Immature natural killer cell (primary cell): ENCODE measurements at regions not wholly inside any gene's neighbourhood (a gene's known extent, or its start where the extent isn't known, plus 50 kb on each side); places are given as distances from the start of the nearest gene placed in this dataset.

Experiments
- DNase-seq, 3 donors: peaks; one replicate each; pipeline ENCODE4 v3.0.0; 2022; ENCODE audit warnings: mixed read lengths in 1 of 3
- H3K27ac Mint-ChIP-seq, 6 donors: one replicate each; pipeline ENCODE4 v1.8.0; 2020; ENCODE audit warnings: mixed read lengths in 6 of 6, mild to moderate bottlenecking in 5 of 6, inconsistent platforms in 4 of 6, moderate library complexity in 3 of 6
- H3K27me3 Mint-ChIP-seq, 3 donors: one replicate each; pipeline ENCODE4 v1.8.0; 2020 to 2021; ENCODE audit warnings: low read depth in 3 of 3, mild to moderate bottlenecking in 3 of 3, mixed read lengths in 3 of 3, moderate library complexity in 3 of 3, inconsistent platforms in 1 of 3
- H3K36me3 Mint-ChIP-seq, 3 donors: one replicate each; pipeline ENCODE4 v1.8.0; 2020; ENCODE audit warnings: mixed read lengths in 3 of 3, inconsistent platforms in 2 of 3, mild to moderate bottlenecking in 2 of 3
- H3K4me1 Mint-ChIP-seq, 2 donors: one replicate each; pipeline ENCODE4 v1.8.0; 2020; ENCODE audit warnings: inconsistent platforms in 2 of 2, mild to moderate bottlenecking in 2 of 2, mixed read lengths in 2 of 2, moderate library complexity in 1 of 2
- H3K4me3 Mint-ChIP-seq, 5 donors: one replicate each; pipeline ENCODE4 v1.8.0; 2020; ENCODE audit warnings: mild to moderate bottlenecking in 5 of 5, mixed read lengths in 5 of 5, inconsistent platforms in 3 of 5, moderate library complexity in 3 of 5
- H3K9me3 Mint-ChIP-seq, 6 donors: one replicate each; pipeline ENCODE4 v1.8.0; 2020; ENCODE audit warnings: mild to moderate bottlenecking in 6 of 6, mixed read lengths in 6 of 6, inconsistent platforms in 4 of 6, moderate library complexity in 3 of 6

DNA sequence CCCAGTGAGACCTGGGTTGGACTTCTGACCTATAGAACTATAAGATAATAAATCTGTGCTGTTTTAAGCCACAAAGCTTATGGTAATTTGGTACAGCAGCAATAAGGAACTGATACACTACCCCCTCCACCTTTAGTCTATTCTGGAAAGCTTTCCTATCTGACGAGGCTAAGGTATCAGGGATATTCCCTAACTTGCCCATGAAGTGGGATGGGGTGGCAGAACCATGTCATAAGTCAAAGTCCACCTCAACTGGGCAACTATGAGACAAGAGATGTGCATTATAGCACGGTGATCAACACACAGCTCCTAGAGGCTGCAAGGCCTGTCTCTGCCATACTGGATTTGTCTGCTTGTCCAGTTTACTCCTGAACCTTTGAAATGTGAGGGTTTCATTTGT is 146.8 kb upstream of the RAD23B start:
- Mint-ChIP-seq H3K27ac (no peak overlapping the region), H3K9me3 (peaks cover 0 to 3% (median 0%) of the 10 kb centered on the region in 6 donors), H3K27me3 (peaks cover 2 to 6% (median 6%) of the 10 kb centered on the region in 3 donors), H3K36me3 (no peaks in the 10 kb centered on the region), H3K4me1 (no peaks in the 10 kb centered on the region), H3K4me3 (no peak overlapping the region)
- no peak for DNase-seq

DNA sequence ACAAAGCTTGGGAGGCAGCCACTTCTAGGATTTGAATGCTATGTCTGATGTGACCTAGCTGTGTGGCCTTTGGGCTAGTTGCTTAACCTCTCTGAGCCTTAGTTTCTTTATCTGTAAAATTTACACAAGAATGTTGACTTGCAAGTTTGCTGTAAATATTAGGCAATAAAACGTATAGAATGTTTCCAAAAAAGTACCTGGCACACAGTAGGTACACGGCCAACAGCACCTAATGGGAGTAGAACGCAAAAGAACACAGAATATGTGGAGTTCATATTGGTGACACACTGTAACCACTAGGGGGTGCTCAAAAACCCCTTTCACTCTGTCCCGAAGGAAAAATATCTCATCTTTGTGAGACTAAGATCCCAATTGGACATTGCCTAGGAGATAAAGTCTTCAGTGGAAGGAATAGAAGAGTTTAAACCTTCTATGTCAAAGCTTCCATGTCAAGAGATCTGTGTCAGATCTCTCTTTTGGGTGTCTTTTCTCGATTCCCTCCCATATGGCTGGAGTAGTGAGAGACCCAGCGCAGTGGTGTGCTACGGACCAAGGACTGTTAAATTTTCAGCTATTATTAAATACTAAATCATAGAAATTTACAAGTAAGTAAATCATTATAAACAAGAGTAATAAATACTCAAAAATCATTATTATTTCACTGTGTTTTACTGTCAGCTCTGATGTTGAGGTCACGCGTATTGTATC is 145.4 kb upstream of the RAD23B start:
- Mint-ChIP-seq H3K27ac (no peak overlapping the region), H3K27me3 (peaks cover 2 to 11% (median 6%) of the 10 kb centered on the region in 3 donors), H3K36me3 (no peaks in the 10 kb centered on the region)

DNA sequence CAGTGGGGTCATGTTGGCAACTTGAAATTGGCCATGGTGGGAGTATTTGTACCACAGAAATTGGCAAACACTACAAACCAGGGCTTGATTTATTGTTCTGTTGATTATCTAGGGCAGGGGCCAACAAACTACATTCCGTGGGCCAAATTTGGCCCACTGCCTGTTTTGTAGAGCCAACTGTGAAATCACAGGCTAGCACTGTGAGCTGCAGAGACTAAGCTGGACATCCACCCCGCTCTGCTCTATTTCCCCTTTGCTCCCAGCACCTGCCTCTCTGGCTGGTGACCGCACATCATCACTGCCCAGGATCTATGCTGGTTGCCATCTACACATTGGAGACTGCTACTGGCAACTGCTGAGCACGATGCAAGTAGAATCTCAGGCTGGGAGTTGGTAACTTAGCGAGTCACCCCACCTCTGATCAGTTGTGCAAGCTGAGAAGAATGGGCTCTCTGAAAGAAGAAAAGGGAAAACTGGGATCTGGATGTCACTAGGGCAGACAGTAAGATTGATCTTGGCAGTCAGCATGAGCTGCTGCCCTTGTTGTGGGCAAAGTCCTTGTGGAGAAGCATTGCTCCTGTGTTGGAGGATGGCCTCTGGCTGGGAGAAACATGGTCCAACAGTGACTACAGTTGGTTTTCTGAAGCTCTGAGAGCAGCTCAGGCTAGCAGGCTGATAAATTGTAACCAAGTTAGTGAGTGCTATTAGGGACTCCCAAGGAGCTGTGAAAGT is 144.7 kb upstream of the RAD23B start:
- no peaks in the 10 kb centered on the region for H3K4me1 Mint-ChIP-seq
- H3K9me3 Mint-ChIP-seq = peaks cover 0 to 3% (median 0%) of the 10 kb centered on the region in 6 donors
- no peak for DNase-seq
- no peaks in the 10 kb centered on the region for H3K36me3 Mint-ChIP-seq
- H3K27me3 Mint-ChIP-seq = peaks cover 2 to 11% (median 6%) of the 10 kb centered on the region in 3 donors
- no peak overlapping the region for H3K4me3 Mint-ChIP-seq
- no peak overlapping the region for H3K27ac Mint-ChIP-seq

More for the DNA sequence above, 145.4 kb upstream of the RAD23B start:
- H3K9me3 Mint-ChIP-seq = peaks cover 0 to 3% (median 0%) of the 10 kb centered on the region in 6 donors
- peak in 2 of 3 donors; percentile 31 to 33 for DNase-seq
- H3K4me3 Mint-ChIP-seq = no peak overlapping the region
- H3K4me1 Mint-ChIP-seq = no peaks in the 10 kb centered on the region

DNA sequence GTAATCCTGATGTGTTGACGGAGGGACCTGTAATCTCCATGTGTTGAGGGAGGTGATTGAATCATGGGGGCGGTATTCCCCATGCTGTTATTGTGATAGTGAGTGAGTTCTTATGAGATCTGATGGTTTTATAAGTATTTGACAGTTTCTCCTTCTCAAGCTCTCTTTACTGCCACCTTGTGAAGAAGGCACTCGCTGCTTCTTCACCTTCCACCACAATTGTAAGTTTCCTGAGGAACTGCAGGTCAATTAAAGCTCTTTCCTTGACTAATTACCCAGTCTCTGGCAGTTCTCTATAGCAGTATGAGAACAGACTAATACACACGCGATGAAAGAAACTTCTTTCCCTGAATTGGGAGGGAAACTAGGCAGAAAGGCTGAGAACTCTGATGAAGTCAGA is 141.1 kb upstream of the RAD23B start:
- Mint-ChIP-seq H3K27me3 (peaks cover 5 to 14% (median 5%) of the 10 kb centered on the region in 3 donors), H3K36me3 (no peaks in the 10 kb centered on the region), H3K4me3 (no peak overlapping the region), H3K4me1 (no peaks in the 10 kb centered on the region), H3K27ac (no peak overlapping the region), H3K9me3 (peaks cover 0 to 3% (median 0%) of the 10 kb centered on the region in 6 donors)
- DNase-seq = no peak

GRCh38 chr9:107142430-107142829 is 140.6 kb upstream of the RAD23B start:
- H3K9me3 Mint-ChIP-seq = peaks cover 0 to 3% (median 0%) of the 10 kb centered on the region in 6 donors
- no peak overlapping the region for H3K4me3 Mint-ChIP-seq
- H3K27ac Mint-ChIP-seq = no peak overlapping the region
- no peaks in the 10 kb centered on the region for H3K4me1 Mint-ChIP-seq
- DNase-seq = no peak
- peaks cover 5 to 14% (median 5%) of the 10 kb centered on the region in 3 donors for H3K27me3 Mint-ChIP-seq
- no peaks in the 10 kb centered on the region for H3K36me3 Mint-ChIP-seq

DNA sequence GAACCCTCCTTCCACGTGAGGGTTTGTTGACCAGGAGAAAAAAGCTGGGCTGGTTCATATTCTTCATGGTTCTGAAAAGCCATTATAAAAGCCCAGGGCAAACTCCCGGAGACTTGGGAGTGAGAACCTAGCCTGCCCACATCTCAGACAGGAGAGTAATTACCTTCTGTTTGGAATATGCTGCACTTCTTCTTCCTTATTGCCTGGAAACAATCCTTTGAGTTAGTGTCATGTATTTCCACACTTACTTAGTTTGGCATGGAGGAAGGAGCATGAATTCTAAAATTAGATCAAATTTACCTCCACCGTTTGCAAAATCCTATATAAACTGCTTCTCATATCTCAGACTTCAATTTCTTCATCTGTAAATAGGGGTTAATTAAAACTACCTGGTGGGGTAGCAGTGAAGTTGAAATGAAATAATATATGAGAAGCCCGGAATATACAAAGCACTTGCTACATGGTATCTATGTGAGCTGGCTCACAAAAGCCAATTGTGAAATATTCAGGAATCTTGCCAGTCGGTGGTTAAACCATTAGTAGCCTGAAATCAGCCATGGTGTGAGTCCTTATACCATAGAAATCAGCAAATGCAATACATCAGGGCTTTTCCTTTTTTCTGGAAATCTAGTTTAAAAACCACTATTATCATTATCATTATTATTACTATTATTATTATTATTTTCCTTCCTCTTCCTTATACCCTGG is 140.0 kb upstream of the RAD23B start:
- no peak for DNase-seq
- H3K4me1 Mint-ChIP-seq = no peaks in the 10 kb centered on the region
- H3K27me3 Mint-ChIP-seq = peaks cover 5 to 16% (median 5%) of the 10 kb centered on the region in 3 donors
- H3K4me3 Mint-ChIP-seq = no peak overlapping the region
- no peaks in the 10 kb centered on the region for H3K36me3 Mint-ChIP-seq
- H3K27ac Mint-ChIP-seq = no peak overlapping the region
- H3K9me3 Mint-ChIP-seq = peaks cover 0 to 3% (median 0%) of the 10 kb centered on the region in 6 donors

DNA sequence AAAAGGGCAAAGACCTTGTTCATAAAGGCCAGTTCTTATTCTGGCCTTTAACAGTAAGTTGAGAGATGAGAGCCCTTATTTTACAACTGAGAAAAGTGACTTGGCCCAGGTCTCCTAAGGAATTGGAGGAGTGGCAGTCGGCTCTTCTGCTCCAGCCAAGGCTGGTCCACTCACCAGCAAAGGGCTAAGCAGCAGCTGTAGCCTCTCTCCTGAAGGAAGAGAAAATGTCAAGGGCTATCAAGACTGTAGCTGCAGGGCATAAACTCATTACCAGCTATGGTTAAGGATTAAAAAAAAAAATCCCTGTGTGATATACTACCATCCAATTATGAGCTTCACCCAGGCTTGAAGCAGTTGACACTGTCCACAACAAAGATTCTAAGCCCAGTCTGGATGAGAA is 138.6 kb upstream of the RAD23B start:
- Mint-ChIP-seq H3K36me3 (no peaks in the 10 kb centered on the region), H3K27me3 (peaks cover 3 to 16% (median 5%) of the 10 kb centered on the region in 3 donors), H3K4me3 (no peak overlapping the region), H3K4me1 (no peaks in the 10 kb centered on the region), H3K9me3 (peaks cover 0 to 1% (median 0%) of the 10 kb centered on the region in 6 donors), H3K27ac (no peak overlapping the region)
- DNase-seq = no peak

DNA sequence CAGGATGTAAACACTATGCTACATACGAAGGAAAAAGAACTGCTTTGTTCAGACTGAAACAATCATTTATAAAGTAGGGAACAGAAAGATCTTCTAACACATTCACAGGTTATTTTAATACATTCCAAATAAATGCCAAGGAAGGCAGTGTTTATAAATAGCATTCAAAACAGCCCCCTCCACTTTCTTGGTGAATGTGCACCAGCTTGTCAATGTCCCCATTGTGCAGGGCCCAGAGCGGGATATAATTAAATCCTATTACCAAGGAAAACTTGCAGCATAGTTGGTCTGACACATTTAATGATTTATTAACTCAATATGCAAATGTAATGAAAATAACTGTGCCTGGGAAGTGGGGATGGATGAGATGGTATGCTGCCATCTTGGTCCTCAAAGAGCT is 135.9 kb upstream of the RAD23B start:
- Mint-ChIP-seq H3K9me3 (peaks cover 0 to 4% (median 0%) of the 10 kb centered on the region in 6 donors), H3K27ac (no peak overlapping the region), H3K27me3 (peaks cover 3 to 9% (median 5%) of the 10 kb centered on the region in 3 donors), H3K4me3 (no peak overlapping the region), H3K4me1 (no peaks in the 10 kb centered on the region), H3K36me3 (no peaks in the 10 kb centered on the region)
- no peak for DNase-seq

DNA sequence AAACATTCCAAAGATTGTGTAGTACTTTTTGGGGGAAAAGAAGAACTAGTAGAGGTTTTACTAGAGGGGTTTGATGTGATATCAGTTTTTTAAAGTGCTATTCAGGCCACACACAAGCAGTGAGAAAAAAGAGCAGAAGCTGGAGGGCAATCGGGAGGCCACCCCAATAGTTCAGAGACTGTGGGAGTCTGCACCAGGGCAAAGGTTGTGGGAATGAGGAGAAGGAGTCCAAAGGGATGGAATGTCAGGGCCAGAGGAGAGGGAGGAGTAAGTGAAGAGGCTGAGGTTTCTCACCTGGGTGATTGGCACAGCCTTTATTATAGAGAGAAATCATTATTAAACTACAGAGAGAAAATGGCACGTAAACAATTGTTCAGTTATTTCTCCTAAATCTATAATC is 134.9 kb upstream of the RAD23B start:
- Mint-ChIP-seq H3K27ac (no peak overlapping the region), H3K9me3 (peaks cover 0 to 4% (median 0%) of the 10 kb centered on the region in 6 donors), H3K4me1 (no peaks in the 10 kb centered on the region), H3K27me3 (peaks cover 3 to 7% (median 7%) of the 10 kb centered on the region in 3 donors), H3K4me3 (no peak overlapping the region), H3K36me3 (no peaks in the 10 kb centered on the region)
- no peak for DNase-seq

DNA sequence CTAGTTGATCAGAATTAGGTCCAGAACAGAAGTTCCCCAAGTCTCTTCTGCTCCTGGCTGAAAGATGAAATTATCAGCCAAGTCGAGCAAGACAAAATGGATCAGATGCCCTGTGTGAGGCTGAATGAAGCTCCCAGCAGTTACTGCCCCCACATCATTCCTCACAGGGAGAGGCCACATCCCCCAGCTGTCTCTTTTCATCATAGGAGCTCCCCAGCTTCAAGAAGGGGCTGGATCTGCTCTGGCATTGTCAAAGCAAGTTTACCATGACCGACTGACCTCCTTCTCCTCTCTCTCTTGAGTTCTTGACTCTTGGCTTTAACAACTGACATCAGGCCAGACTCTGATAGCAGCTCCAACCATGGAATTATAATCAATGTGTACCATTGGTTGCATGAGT is 133.3 kb upstream of the RAD23B start:
- peaks cover 3 to 11% (median 10%) of the 10 kb centered on the region in 3 donors for H3K27me3 Mint-ChIP-seq
- H3K27ac Mint-ChIP-seq = no peak overlapping the region
- H3K36me3 Mint-ChIP-seq = no peaks in the 10 kb centered on the region
- H3K9me3 Mint-ChIP-seq = peaks cover 0 to 4% (median 0%) of the 10 kb centered on the region in 6 donors
- H3K4me1 Mint-ChIP-seq = no peaks in the 10 kb centered on the region
- no peak for DNase-seq
- H3K4me3 Mint-ChIP-seq = no peak overlapping the region

DNA sequence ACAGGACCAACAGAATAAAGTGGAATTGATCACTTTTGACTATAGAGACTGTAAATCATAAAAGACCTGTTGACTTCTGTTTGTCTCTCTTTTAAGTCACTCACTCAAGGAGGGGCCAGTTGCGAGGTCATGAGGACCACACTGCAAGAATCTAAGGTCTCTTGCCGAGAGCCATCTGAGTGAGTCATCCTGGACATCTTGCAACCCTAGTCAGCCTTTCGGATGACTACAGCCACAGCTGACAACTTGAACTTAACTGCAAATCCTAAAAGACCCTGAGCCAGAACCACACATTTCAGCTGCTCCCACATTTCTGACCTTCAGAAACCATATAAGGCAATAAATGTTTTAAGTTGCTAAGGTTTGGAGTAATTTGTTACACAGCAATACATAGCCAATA is 129.7 kb upstream of the RAD23B start:
- Mint-ChIP-seq H3K27ac (no peak overlapping the region), H3K4me3 (no peak overlapping the region), H3K27me3 (peaks cover under 1 to 8% (median 6%) of the 10 kb centered on the region in 3 donors), H3K4me1 (no peaks in the 10 kb centered on the region), H3K9me3 (peaks cover 0 to 4% (median 0%) of the 10 kb centered on the region in 6 donors), H3K36me3 (peaks cover 0 to 4% (median 0%) of the 10 kb centered on the region in 3 donors)
- no peak for DNase-seq

GRCh38 chr9:107154291-107154690 is 128.8 kb upstream of the RAD23B start:
- H3K27ac Mint-ChIP-seq = no peak overlapping the region
- peaks cover 0 to 4% (median 0%) of the 10 kb centered on the region in 6 donors for H3K9me3 Mint-ChIP-seq
- H3K4me1 Mint-ChIP-seq = no peaks in the 10 kb centered on the region
- H3K36me3 Mint-ChIP-seq = peaks cover 0 to 4% (median 0%) of the 10 kb centered on the region in 3 donors
- no peak for DNase-seq
- no peak overlapping the region for H3K4me3 Mint-ChIP-seq
- peaks cover 4 to 8% (median 6%) of the 10 kb centered on the region in 3 donors for H3K27me3 Mint-ChIP-seq

- peaks cover 0 to 4% (median 0%) of the 10 kb centered on the region in 6 donors for H3K9me3 Mint-ChIP-seq
- DNase-seq = no peak
- no peak overlapping the region for H3K27ac Mint-ChIP-seq
- H3K27me3 Mint-ChIP-seq = peaks cover 4 to 9% (median 6%) of the 10 kb centered on the region in 3 donors
- H3K4me3 Mint-ChIP-seq = no peak overlapping the region
- peaks cover 0 to 4% (median 0%) of the 10 kb centered on the region in 3 donors for H3K36me3 Mint-ChIP-seq
- no peaks in the 10 kb centered on the region for H3K4me1 Mint-ChIP-seq
Observed at GRCh38 chr9:107154766-107155165, 128.3 kb upstream of the RAD23B start.
